ENCODE measurements at regions not wholly inside any gene's neighbourhood (a gene's known extent, or its start where the extent isn't known, plus 50 kb on each side); places are given as distances from the start of the nearest gene placed in this dataset.

DNA sequence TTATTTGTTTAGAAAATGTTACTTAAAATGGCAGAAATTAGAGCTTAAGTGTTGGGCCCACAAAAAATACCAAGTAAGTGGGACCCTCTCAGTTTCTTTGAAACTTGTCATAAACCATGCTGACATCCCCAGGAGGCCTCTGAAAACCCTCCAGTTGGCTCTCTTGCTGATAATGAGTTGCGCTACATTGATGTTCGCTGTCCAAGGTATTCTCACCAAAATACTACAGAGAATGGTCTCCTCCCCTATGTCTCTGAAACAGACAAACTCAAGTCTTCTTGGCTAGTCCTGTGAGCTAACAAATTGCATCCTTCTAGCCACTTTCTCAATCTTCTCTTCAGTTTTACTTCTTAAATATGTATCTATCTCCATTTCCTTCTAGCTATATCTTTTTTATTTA lies 669.4 kb downstream of the IRS1 start:
- Histone ChIP-seq H3K4me1 (ENCODE audit: control insufficient read depth, insufficient read depth, low read length) (peaks cover 5% of the 10 kb centered on the region; the same call in 1 of the 2 replicates), H3K27ac (ENCODE audit: low read length) (no peak overlapping the region), H3K9me3 (ENCODE audit: control insufficient read depth, insufficient read depth, low read depth, low read length) (no peaks in the 10 kb centered on the region), H3K36me3 (ENCODE audit: control insufficient read depth, insufficient read depth, low read length) (no peaks in the 10 kb centered on the region), H3K27me3 (ENCODE audit: control insufficient read depth, insufficient read depth, low read length) (no peaks in the 10 kb centered on the region), H3K4me3 (ENCODE audit: low read depth in 2 of 2, low read length in 2 of 2) (no peak overlapping the region)
- no peak for DNase-seq (ENCODE audit: low read depth, low spot score)
- ChIA-PET CTCF (no interaction called here), POLR2A (no interaction called here)
- ATAC-seq, result no peak
- no TSS peak for BruUV-seq (replicated peaks)
- intact Hi-C loops (cut with micrococcal nuclease; ENCODE audit: unreplicated experiment), result no loop called here
- in situ Hi-C loops (cut with HindIII; ENCODE audit: low pct_unique_long_range_greater_than_20kb, low sequenced_read_pairs), result no loop called here
- TF ChIP-seq SIN3A (IDR thresholded peaks at IDR 0.05; ENCODE audit: borderline replicate concordance, insufficient read depth, low read depth, low read length) (no peak), TCF7L2 (IDR thresholded peaks at IDR 0.05; ENCODE audit: low read depth, low read length) (no peak), POLR2AphosphoS5 (IDR thresholded peaks at IDR 0.05; ENCODE audit: low read depth, low read length) (no peak)
- TF ChIP-seq, protein P1, sequence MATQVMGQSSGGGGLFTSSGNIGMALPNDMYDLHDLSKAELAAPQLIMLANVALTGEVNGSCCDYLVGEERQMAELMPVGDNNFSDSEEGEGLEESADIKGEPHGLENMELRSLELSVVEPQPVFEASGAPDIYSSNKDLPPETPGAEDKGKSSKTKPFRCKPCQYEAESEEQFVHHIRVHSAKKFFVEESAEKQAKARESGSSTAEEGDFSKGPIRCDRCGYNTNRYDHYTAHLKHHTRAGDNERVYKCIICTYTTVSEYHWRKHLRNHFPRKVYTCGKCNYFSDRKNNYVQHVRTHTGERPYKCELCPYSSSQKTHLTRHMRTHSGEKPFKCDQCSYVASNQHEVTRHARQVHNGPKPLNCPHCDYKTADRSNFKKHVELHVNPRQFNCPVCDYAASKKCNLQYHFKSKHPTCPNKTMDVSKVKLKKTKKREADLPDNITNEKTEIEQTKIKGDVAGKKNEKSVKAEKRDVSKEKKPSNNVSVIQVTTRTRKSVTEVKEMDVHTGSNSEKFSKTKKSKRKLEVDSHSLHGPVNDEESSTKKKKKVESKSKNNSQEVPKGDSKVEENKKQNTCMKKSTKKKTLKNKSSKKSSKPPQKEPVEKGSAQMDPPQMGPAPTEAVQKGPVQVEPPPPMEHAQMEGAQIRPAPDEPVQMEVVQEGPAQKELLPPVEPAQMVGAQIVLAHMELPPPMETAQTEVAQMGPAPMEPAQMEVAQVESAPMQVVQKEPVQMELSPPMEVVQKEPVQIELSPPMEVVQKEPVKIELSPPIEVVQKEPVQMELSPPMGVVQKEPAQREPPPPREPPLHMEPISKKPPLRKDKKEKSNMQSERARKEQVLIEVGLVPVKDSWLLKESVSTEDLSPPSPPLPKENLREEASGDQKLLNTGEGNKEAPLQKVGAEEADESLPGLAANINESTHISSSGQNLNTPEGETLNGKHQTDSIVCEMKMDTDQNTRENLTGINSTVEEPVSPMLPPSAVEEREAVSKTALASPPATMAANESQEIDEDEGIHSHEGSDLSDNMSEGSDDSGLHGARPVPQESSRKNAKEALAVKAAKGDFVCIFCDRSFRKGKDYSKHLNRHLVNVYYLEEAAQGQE (IDR thresholded peaks at IDR 0.05; ENCODE audit: insufficient read depth in 1 of 2, low read depth in 2 of 2, low read length in 1 of 2), result peak; percentile 69 to 83; a peak in 3 of 4 replicates
- TF ChIP-seq, protein P2, sequence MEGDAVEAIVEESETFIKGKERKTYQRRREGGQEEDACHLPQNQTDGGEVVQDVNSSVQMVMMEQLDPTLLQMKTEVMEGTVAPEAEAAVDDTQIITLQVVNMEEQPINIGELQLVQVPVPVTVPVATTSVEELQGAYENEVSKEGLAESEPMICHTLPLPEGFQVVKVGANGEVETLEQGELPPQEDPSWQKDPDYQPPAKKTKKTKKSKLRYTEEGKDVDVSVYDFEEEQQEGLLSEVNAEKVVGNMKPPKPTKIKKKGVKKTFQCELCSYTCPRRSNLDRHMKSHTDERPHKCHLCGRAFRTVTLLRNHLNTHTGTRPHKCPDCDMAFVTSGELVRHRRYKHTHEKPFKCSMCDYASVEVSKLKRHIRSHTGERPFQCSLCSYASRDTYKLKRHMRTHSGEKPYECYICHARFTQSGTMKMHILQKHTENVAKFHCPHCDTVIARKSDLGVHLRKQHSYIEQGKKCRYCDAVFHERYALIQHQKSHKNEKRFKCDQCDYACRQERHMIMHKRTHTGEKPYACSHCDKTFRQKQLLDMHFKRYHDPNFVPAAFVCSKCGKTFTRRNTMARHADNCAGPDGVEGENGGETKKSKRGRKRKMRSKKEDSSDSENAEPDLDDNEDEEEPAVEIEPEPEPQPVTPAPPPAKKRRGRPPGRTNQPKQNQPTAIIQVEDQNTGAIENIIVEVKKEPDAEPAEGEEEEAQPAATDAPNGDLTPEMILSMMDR (IDR thresholded peaks at IDR 0.05), result no peak

- peaks cover 5% of the 10 kb centered on the region; the same call in 1 of the 2 replicates for H3K4me1 ChIP-seq (ENCODE audit: control insufficient read depth, insufficient read depth, low read length)
- BruUV-seq (replicated peaks), result no TSS peak
- H3K27me3 ChIP-seq (ENCODE audit: control insufficient read depth, insufficient read depth, low read length), result no peaks in the 10 kb centered on the region
- no peak for ATAC-seq
- H3K4me3 ChIP-seq (ENCODE audit: low read depth in 2 of 2, low read length in 2 of 2), result no peak overlapping the region
- H3K36me3 ChIP-seq (ENCODE audit: control insufficient read depth, insufficient read depth, low read length), result no peaks in the 10 kb centered on the region
- CTCF ChIA-PET, result no interaction called here
- TF ChIP-seq SIN3A (IDR thresholded peaks at IDR 0.05; ENCODE audit: borderline replicate concordance, insufficient read depth, low read depth, low read length), result no peak
- H3K9me3 ChIP-seq (ENCODE audit: control insufficient read depth, insufficient read depth, low read depth, low read length), result no peaks in the 10 kb centered on the region
- intact Hi-C loops (cut with micrococcal nuclease; ENCODE audit: unreplicated experiment), result no loop called here
- H3K27ac ChIP-seq (ENCODE audit: low read length), result no peak overlapping the region
- in situ Hi-C loops (cut with HindIII; ENCODE audit: low pct_unique_long_range_greater_than_20kb, low sequenced_read_pairs), result no loop called here
- POLR2A ChIA-PET, result no interaction called here
- no peak for DNase-seq (ENCODE audit: low read depth, low spot score)
Observed at GRCh38 chr2:226127682-226128081, 671.9 kb downstream of the IRS1 start.

DNA sequence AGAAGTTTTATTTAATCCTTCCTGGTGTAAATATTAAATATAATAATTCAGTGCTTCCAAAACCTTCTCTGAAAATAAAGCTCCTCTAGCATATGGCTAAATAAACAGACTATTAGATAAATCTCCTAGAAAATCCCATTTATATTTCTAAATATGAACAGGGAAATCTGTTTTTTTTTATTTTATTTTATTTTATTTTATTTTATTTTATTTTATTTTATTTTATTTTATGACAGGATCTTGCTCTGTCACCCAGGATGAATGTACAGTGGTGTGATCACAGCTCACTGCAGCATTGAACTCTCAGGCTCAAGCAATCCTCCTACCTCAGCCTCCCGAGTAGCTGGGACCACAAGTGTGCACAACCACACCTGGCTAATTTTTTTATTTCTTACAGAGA lies 673.5 kb downstream of the IRS1 start:
- in situ Hi-C loops (cut with HindIII; ENCODE audit: low pct_unique_long_range_greater_than_20kb, low sequenced_read_pairs) (no loop called here), intact Hi-C loops (cut with micrococcal nuclease; ENCODE audit: unreplicated experiment) (no loop called here)
- Histone ChIP-seq H3K4me1 (ENCODE audit: control insufficient read depth, insufficient read depth, low read length) (peaks cover 5% of the 10 kb centered on the region; the same call in 1 of the 2 replicates), H3K27ac (ENCODE audit: low read length) (peak overlapping the region; percentile 1; the same call in 1 of the 2 replicates), H3K36me3 (ENCODE audit: control insufficient read depth, insufficient read depth, low read length) (no peaks in the 10 kb centered on the region), H3K27me3 (ENCODE audit: control insufficient read depth, insufficient read depth, low read length) (no peaks in the 10 kb centered on the region), H3K9me3 (ENCODE audit: control insufficient read depth, insufficient read depth, low read depth, low read length) (peaks cover 11% of the 10 kb centered on the region; the same call in 1 of the 2 replicates), H3K4me3 (ENCODE audit: low read depth in 2 of 2, low read length in 2 of 2) (no peak overlapping the region)
- DNase-seq (ENCODE audit: low read depth, low spot score) (no peak), ATAC-seq (no peak)
- BruUV-seq (replicated peaks), result no TSS peak
- CTCF ChIA-PET, result interaction anchor here (1.0 kb wide), 1 partner anchor 88 kb away, joined by 3 read pairs; no protein-coding TSS in a partner anchor
- POLR2A ChIA-PET, result no interaction called here
- TF ChIP-seq SIN3A (IDR thresholded peaks at IDR 0.05; ENCODE audit: borderline replicate concordance, insufficient read depth, low read depth, low read length) (no peak), TCF7L2 (IDR thresholded peaks at IDR 0.05; ENCODE audit: low read depth, low read length) (no peak), POLR2AphosphoS5 (IDR thresholded peaks at IDR 0.05; ENCODE audit: low read depth, low read length) (no peak)
- TF ChIP-seq, protein P2 (IDR thresholded peaks at IDR 0.05), result no peak
- TF ChIP-seq, protein P1 (IDR thresholded peaks at IDR 0.05; ENCODE audit: insufficient read depth in 1 of 2, low read depth in 2 of 2, low read length in 1 of 2), result no peak

Data from Panc1 (cell line).